ENCODE measurements at regions not wholly inside any gene's neighbourhood (a gene's known extent, or its start where the extent isn't known, plus 50 kb on each side); places are given as distances from the start of the nearest gene placed in this dataset.

DNA sequence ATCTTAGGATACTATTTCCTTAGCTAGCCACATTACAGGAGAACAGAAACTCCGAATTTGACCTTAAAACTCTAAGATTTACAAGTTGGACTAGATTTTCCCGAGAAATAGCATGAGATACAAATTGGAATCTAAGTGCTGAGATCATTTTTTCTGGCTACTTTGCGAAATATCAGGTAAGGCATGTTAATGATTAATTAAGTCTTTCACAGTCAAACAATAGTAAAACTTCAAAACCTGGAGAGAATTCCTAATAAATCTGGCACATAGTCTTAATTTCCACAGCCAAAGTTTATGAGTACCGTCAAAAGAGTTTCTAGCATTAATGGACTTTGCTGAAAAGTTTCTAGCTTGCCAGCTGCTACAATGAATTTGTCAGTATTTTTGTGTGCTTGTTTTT, 379.5 kb upstream of the TOM1L1 start:
- no peak for TF ChIP-seq GATA3 (IDR thresholded peaks at IDR 0.05; ENCODE audit: low read depth, low read length)
- no peak for TF ChIP-seq GATA2 (IDR thresholded peaks at IDR 0.05; ENCODE audit: low read depth, low read length)

DNA sequence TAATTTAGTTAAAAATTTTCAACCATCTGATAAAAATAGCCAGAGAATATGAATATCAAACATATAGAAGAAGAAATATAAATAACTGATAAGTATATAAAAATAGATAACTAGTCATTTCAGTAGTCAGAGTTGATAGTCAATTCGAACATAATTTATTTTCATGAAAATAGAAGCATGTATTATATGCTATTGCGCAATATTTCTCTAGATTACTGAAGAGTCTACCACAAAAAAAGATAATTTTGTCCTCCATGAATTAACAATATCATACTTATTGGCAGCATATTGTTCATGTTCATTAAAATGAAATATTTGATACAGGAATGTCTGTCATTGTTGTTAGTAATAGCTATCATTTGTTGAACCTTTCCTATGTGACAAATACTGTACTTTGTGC, 376.2 kb upstream of the TOM1L1 start:
- TF ChIP-seq GATA2 (IDR thresholded peaks at IDR 0.05; ENCODE audit: low read depth, low read length) (no peak), GATA3 (IDR thresholded peaks at IDR 0.05; ENCODE audit: low read depth, low read length) (no peak)

DNA sequence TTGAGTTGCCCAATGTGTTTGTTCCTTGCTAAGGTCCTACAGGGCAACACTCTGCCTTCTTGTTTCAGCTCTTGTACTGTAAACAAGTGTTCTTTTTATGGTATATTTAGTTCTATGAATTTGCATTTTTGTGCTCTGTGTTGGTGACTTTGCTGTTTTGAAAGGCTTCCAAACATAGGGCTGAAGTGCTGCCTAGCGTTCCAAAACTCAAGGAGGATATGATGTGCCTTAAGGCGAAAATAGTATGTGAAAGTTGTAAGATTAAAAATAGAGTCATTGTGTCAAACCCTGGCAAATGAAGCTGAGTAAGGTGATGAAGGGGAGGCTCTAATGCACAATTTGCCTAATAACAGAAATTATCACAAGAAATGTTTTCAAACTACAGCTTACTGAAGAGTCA, 372.7 kb upstream of the TOM1L1 start:
- TF ChIP-seq GATA2 (IDR thresholded peaks at IDR 0.05; ENCODE audit: low read depth, low read length) (no peak), GATA3 (IDR thresholded peaks at IDR 0.05; ENCODE audit: low read depth, low read length) (no peak)

DNA sequence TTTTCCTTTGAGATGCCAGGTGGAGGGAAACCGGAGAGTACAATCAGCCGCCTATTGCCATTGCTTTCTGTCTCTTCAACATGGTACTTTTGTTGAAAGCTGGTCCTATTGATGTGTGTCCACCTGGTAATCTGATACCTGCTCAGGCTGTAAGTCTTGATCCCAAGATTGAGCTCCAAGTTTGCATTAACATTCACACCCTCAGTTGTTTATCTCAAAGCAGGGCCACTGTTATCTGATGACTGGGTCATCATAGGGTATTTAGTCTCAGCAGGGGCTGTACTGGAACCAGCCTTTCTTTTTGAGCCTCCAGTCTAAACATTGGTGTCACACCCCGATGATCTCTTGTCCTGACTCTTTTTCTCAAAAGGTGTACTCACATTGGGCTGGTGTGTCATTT, 370.3 kb upstream of the TOM1L1 start:
- TF ChIP-seq GATA3 (IDR thresholded peaks at IDR 0.05; ENCODE audit: low read depth, low read length) (no peak), GATA2 (IDR thresholded peaks at IDR 0.05; ENCODE audit: low read depth, low read length) (no peak)

DNA sequence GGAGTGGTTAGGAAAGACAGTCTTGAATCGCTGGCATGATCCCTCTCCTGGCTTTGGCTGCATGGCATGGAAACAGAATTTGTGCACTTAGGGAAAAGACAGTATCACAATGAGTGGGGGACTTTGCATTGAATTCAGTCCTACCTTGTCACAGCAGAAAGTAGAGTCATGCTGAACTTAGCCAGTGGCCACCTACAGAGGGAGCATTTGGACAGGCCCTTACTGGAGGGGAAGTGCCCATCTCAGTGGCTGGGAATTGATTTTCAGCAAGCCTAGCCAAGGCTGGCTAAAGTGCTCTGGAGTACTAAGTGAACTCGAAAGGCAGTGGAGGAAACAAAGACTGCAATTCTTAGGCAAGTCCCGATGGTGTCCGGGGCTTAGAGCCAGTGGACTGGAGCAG, 364.3 kb upstream of the TOM1L1 start:
- TF ChIP-seq GATA2 (IDR thresholded peaks at IDR 0.05; ENCODE audit: low read depth, low read length) (no peak), GATA3 (IDR thresholded peaks at IDR 0.05; ENCODE audit: low read depth, low read length) (no peak)

DNA sequence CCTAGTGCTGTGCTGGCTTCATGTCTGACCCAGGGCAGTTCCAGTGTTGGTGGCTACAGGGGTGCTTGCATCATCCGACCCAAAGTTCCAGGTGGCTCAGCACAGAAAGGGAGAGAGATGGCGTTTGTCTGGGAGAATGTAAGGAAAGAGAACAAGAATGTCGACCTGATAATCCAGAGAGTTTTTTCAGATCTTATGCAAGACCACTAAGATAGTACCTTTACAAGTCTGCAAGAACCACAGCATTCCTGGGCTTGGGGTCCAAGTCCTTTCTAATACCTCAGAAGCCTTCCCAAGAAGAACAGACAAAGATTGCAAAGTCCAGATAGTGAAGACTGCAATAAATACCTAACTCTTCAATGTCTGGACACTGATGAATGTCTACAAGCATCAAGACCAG, 363.0 kb upstream of the TOM1L1 start:
- TF ChIP-seq GATA3 (IDR thresholded peaks at IDR 0.05; ENCODE audit: low read depth, low read length) (no peak), GATA2 (IDR thresholded peaks at IDR 0.05; ENCODE audit: low read depth, low read length) (no peak)

DNA sequence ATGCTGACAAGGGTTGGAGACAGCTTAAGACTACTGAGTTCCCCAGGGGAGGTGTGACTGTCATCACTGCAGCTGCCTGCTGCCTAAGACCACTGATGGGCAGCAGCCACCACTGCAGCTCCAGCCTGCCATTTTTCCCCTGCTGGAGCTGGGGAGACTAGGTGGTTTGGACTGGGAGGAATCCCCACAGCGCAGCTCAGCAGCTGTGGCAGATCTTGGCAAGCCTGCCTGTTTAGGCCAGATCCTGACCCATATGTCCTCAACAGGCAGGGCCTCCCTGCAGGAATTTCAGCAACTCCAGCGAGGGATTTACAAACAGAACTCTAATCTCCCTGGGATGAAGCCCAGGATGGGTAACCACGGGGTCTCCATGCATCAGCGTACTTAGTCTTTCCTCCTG, 356.4 kb upstream of the TOM1L1 start:
- no peak for TF ChIP-seq GATA3 (IDR thresholded peaks at IDR 0.05; ENCODE audit: low read depth, low read length)
- no peak for TF ChIP-seq GATA2 (IDR thresholded peaks at IDR 0.05; ENCODE audit: low read depth, low read length)

DNA sequence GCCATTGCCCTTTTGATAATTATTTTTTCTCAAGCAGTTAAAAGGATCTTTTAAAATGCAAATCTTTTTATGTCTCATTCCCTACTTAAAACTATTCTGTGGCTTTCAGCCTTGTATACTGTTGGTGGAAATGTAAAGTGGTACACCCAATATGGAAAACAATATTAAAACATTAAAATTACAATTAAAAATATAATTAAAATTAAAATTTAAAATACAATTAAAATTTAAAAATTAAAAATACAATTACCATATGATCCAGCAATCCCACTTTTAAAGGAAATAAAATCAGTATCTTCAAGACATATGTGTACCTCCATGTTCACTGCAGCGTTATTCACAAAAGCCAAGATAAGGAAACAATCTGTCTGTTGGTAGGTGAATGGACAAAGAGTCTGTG, 340.8 kb upstream of the TOM1L1 start:
- TF ChIP-seq GATA2 (IDR thresholded peaks at IDR 0.05; ENCODE audit: low read depth, low read length), result no peak
- no peak for TF ChIP-seq GATA3 (IDR thresholded peaks at IDR 0.05; ENCODE audit: low read depth, low read length)

DNA sequence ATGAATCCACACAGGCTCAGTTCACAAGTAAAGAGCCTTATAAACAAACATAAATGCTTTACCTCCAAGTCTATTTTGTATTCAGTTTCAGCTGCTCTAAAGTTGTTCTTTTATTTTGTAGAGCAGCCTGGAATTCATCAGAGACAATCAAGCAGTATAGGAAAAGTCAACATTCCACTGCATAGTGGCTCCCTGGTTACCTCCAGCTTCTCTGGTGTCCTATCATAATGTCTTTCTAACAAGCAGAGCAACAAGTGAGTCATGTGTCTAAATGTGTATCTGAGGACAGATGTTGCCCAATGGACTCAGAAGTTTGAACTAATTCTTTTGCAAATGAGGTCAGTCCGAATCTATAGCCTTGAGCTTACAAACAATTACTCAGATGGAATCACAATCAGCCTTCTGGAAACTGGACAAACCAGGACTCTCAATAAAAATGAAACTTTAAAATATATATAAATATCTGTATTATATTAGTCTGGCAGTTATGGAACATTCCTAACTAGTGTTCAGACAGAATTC, 292.0 kb upstream of the TOM1L1 start:
- TF ChIP-seq GATA3 (IDR thresholded peaks at IDR 0.05; ENCODE audit: low read depth, low read length) (no peak), GATA2 (IDR thresholded peaks at IDR 0.05; ENCODE audit: low read depth, low read length) (no peak)

DNA sequence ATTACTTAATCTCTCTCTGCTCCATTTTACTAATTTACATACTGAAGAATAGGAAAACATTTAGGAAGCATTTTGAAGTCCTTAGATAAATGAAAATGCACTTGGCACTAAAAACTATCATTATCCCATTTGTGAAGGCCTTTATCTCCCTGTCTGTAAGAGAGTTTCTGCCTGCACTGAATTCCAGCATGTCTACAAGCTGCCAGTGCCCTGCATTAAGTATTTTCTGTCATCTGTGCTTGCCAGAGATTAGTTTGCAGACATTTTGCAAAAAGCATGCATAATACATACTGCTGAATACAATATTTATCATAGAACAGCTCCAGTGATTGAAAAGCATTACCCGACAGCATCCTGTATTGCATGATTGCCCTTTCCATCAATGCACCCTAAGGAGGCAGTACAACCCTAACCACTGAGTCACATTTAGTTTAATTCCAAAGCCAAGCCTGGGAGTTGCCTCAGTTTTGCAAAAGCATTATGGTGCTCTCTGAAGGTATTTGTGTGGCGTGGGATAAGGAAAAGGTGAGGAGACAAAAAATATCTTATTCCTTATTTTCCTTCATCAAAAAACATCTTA, 280.2 kb upstream of the TOM1L1 start:
- TF ChIP-seq GATA2 (IDR thresholded peaks at IDR 0.05; ENCODE audit: low read depth, low read length) (no peak), GATA3 (IDR thresholded peaks at IDR 0.05; ENCODE audit: low read depth, low read length) (no peak)

DNA sequence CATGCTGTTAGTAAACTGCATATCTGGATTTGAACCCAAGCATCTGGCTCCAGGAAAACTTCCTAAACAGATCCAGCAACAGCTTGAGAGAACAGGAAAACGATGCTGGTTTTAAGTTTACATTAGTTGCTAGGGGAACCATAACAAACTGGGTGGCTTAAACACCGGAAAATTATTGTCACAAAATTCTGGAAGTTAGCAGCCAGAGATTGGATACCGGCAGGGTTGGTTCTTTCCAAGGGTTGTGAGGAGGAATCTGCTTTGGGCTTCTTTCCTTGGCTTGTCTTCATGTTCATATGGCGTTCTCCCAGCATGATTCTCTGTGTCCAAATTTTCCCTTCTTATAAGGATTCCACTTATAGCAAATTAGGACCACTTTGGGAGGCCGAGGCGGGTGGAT, 276.9 kb upstream of the TOM1L1 start:
- TF ChIP-seq GATA2 (IDR thresholded peaks at IDR 0.05; ENCODE audit: low read depth, low read length), result no peak
- TF ChIP-seq GATA3 (IDR thresholded peaks at IDR 0.05; ENCODE audit: low read depth, low read length), result no peak

DNA sequence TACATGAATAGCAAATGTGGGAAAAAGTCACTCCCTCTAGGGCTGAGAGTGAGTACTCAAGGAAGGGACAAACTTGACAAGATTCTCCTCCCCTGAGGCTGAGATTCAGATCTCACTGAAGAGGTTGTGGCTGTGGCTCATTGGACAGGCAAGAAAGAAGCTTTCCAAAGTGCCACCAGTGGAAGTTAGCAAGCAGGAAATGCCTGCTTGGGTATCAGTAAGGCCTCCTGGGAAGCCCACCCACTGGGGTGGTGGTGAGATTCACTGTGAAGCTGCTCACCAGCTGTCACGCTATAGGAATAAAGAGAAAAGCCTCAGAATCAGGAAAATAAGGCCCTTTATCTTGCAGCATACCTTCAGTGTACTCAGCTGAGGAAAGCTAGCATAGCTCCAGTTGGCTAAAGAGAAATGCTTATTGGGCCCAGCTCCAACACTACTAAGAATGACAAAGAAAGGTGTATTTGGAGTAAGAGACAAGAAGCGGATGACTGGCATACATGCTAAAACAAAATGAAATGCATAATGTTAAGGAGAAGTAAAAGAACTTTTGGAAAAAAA, 274.4 kb upstream of the TOM1L1 start:
- TF ChIP-seq GATA3 (IDR thresholded peaks at IDR 0.05; ENCODE audit: low read depth, low read length), result no peak
- no peak for TF ChIP-seq GATA2 (IDR thresholded peaks at IDR 0.05; ENCODE audit: low read depth, low read length)

DNA sequence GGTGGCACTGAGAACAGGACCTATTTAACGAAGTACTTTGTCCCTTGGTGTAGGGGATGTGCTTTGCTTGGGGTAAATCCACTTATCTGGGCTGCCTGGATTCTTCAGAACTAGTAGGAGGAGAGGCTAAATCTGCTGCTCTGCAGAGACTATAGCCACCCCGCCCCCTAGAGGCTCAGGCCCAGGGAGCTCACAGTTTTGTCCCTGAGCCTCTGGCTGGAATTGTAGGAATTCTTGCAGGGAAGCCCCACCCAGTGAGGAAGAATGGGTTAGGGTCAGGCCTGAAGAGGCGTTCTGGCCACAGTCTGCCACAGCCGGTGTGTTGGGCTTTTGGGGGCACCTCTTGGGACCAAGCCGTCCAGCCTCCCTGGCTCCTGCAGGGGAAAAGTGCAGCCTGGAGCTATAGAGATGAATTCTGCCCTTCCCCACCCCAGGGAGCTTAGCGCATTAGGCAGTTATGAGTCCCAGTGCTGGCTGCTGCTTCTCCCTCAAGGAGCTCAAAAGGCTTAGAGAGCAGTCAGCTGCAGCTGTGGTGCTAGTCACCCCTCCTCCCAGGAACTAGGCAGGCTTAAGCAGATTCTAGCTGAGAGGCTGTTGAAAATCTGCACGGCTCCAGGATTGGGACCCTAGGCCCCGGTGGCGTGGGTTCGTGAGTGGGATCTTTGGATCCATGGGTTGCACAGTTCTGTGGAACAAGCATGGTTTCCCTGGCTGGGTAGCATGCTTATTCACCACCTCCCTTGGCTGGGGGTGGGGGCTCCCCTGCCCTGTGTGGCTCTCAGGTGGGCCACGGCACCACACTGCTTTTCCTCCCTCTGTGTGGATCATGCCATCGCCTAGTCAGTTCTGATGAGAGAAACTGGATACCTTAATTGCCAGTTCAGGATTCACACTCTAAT, 237.4 kb upstream of the TOM1L1 start:
- TF ChIP-seq GATA3 (IDR thresholded peaks at IDR 0.05; ENCODE audit: low read depth, low read length) (no peak), GATA2 (IDR thresholded peaks at IDR 0.05; ENCODE audit: low read depth, low read length) (no peak)

DNA sequence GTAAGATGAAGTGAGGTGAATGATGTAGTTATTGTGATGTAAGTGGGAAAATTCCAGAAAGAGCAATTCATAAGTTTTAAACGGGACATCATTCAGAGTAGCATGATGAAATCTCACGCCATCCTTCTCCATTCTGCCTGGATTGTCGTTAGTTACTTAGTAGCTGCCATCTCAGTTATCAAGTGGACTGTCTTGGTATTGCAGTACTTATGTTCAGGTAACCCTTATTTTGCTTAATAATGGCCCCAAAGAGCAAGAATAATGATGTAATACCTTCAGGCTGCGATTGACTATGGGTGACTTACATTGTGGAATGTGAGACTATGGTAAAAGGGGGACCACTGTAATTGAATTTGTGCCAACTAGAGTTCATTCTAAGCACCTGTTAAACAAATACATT, 234.1 kb upstream of the TOM1L1 start:
- TF ChIP-seq GATA2 (IDR thresholded peaks at IDR 0.05; ENCODE audit: low read depth, low read length) (no peak), GATA3 (IDR thresholded peaks at IDR 0.05; ENCODE audit: low read depth, low read length) (no peak)

DNA sequence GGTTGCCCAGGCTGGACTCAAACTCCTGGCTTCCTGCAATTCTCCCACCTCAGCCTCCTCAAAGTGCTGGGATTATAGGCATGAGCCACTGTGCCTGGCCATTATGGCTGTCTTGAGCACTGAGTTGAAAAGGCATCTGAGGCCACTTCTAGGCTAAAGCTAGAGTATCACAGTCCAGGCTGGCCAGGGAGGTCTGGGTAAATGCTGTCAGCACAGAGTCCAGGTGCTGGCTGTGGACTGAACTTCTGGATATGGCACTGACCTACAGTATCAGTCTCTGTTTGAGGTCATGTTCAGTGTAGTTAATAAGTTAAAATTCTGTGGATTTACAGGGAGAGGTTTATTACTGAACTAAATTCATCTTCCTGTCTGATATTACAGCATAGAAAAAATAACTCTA, 222.5 kb upstream of the TOM1L1 start:
- TF ChIP-seq GATA3 (IDR thresholded peaks at IDR 0.05; ENCODE audit: low read depth, low read length), result no peak
- TF ChIP-seq GATA2 (IDR thresholded peaks at IDR 0.05; ENCODE audit: low read depth, low read length), result no peak
